HG03039 (cell line): ENCODE measurements at regions not wholly inside any gene's neighbourhood (a gene's known extent, or its start where the extent isn't known, plus 50 kb on each side); places are given as distances from the start of the nearest gene placed in this dataset.

ENCODE experiments used
- ATAC-seq: cut with Tn5 transposase; IDR thresholded peaks from one replicate; pipeline ENCODE4 v1.9.1; 2021; ENCODE audit warnings: mild to moderate bottlenecking, moderate library complexity; ENCODE audit not compliant: unreplicated experiment

DNA sequence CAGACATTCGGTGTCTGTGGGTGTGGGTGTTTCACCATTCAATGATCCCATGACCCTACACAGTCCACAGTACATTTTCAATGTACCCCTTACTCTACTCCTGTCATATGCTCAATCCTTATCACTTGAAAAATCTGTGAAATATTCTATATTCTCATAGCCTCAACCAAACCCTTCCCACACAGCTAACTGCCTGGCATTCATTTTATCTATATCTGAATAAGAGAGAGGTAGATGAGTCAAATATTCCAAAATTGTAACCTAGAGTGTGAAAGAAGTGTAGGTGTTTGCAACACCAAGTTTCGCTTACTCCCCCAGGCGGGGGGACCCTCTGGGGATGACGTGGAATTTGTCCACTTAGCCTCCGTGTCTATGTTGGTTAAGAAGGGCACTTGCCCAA lies 354.8 kb downstream of the ETS1 start:
- ATAC-seq = no peak

DNA sequence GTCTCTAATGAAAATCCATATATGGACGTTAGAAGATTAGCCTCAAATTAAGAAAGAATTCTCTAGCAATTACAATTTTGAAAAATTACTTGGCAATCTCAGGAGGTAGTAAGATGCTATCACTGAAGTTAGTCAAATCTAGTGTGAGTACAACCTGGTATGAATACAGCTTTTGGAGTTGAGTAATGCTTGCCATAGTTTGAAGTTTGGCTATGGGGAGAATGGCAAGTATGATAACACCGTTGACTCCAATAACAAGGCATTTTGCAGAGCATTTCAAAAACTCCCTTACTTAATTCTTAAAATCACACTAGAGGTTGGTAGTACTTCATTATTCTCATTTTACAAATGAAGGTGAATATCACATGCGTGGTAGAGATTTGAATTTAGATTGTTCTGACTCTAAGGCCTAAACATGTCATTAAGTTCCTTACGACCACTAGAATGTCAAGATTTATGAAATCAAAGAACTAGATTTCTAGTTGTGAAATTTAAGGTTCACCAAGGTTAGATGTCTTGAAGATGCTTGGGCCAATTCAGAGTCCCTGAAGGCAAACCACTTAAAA lies 355.4 kb downstream of the ETS1 start:
- no peak for ATAC-seq

DNA sequence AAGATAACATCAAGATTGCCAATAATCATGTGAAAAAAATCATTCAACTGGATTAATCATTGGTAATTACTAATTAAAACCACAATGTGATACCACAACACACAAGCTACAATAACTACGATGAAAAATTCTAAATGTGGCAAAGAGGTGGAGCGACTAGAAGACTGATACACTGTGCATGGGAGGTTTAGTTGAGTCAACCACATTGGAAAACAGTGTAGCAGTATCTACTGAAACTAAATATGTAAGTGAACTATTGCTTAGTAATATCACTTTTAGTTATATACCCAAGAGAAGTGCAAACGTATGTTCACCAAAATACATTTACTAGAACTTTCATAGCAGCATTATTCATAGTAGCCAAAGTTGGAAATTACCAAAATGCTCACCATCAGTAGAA lies 359.9 kb downstream of the ETS1 start:
- ATAC-seq = no peak

DNA sequence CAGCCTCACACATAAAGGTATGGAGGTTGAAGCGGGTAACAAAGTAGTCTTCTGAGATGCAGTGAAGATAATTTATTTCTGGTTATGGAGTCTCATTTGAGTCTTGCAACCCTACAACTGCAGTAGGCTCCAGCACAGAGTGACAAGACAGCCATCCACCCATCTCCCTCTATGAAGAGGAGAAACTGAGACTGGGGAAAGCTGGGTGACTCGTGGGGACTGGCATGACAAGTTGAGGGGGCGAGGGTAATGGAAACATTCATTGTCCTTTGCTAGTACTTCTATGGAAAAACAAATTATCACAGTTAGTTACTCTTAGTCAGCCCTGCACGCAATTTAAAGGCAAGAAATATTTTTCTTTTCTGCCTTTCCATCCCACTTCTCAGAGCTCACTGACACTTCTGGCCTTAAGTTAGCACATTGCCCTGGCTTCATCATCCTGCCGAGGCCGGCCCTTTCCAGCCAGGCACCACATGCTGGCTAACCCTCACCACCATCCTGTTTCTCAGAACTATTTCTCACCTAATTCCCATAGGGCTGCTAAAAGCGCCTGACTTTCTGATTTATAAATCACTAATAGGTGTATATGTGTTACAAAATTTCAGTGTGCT lies 361.1 kb downstream of the ETS1 start:
- no peak for ATAC-seq

DNA sequence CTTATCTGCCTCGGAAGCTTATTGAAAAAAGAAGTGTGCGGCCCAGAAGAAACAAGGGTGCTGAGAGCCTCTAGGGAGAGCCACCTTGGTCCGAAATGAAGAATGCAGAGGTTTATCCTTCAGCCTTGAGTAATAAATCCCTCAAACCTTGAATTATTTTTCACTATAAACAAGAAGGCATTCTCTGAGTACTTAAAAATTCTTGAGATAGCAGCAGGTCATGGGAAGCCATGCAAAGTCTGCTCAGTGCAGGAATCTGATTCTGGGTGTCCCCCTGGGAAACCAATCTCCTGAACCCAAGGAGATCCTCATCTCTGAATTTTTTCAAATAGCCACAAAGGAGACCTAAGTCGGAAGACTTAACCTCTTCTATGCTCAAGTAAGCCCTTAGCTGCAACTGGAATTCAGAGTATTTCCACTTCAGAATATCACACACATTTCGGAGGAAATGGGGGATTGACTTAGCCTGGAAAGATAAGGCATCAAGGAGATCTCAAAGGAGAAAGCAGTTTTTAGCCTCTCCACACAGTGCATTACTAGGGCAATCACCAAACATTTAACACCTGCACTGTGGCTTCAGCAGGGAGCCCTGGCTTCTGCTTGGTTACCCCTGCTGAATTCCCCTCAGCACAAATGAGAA lies 365.0 kb downstream of the ETS1 start:
- ATAC-seq = no peak

DNA sequence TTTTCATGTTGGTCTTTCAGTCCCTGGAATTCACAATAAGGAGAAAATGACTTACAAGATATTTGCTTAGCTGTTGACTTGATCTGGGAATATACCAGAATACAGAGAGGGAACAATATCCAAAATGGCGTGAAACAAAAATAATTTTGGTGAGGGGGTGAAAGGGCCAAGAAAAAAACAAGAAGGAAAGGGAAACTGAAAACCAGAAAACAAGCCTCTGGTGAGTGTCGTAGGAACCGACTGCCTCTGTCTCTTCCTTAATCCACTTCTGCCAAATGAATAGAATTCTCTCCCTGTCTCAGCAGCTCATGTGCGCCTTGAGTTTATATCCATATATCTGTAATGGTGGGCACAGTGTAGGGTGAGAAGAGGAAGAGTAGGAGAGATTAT lies 367.6 kb downstream of the ETS1 start:
- no peak for ATAC-seq

DNA sequence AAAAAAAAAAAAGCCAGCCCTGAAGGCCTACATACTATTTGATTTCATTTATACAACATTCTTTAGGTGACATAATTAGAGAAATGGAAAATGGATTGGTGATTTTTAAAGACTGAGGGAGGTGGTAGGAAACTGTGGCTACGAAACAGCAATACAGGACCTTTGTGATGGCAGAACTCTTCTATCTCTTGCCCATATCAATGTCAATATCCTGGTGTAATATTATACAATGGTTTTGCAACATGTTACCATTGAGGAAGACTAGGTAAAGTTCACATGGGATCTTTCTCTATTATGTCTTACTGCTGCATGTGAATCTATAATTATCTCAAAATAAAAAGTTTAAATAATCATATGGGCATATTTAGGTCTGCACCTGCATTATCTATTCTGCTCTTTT lies 371.2 kb downstream of the ETS1 start:
- ATAC-seq = no peak

DNA sequence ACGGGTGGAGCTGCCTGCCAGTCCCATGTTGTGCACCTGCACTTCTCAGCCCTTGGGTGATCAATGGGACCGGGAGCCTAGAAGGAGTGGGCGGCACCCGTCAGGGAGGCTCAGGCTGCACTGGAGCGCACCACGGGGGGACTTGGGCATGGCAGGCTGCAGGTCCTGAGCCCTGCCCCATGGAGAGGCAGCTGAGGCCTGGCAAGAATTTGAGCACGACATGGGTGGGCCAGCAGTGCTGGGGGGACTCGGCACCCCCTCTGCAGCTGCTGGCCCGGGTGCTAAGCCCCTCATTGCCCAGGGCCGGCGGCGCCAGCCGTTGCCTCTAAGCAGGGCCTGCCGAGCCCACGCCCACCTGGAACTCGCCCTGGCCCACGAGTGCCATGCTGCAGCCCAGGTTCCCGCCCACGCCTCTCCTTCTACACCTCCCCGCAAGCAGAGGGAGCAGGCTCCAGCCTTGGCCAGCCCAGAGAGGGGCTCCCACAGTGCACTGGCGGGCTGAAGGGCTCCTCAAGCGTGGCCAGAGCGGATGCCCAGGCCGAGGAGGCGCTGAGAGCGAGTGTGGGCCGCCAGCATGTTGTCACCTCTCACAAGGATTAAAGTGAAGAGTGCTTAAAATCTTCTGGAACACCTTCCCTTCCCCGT lies 372.0 kb downstream of the ETS1 start:
- ATAC-seq = no peak

DNA sequence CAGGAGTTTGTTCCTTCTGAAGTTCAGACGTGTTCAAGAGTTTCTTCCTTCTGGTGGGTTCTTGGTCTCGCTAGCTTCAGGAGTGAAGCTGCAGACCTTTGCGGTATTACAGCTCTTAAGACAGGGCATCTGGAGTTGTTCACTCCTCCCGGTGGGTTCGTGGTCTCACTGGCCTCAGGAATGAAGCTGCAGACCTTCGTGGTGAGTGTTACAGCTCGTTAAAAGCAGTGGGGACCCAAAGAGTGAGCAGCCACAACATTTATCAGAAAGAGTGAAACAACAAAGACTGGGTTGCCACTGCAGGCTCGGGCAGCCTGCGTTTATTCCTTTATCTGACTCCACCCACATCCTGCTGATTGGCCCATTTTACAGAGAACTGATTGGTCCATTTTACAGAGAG lies 373.1 kb downstream of the ETS1 start:
- no peak for ATAC-seq

DNA sequence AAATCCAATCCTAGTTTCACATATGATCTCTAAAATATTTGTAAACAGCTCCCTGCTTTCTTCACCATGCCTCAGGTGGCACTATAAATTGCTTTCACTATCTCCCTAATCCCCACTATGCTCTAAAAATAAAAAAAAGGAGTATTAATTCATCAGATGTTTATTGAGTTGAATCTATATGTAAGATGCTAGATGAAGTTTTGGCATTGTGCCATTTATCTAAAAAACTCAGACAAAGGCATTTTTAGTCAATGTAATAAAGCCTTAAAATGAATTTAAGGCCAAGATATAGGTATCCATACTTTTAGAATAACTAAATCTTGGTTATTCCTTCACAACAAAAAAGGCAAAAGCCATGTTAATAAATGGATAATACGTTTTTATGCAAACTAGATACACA lies 373.9 kb downstream of the ETS1 start:
- no peak for ATAC-seq

DNA sequence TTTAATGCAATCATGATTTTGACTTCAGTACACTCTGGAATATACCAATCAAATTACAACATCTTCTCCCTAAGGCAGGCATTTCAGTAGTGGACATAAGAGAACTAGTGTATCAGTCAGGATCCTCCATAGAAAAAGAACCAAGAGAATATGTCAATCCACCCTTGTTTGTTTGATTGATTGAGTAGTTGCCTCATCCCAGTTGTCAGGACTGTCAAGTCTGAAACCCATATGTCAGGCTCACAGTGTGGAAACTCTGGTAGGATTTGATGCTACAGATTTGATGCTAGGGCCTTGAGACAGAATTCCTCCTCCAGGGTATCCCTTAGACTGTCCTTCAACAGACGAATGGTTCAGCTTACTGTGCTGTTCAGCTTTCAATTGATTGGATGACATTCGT lies 375.0 kb downstream of the ETS1 start:
- ATAC-seq = no peak

DNA sequence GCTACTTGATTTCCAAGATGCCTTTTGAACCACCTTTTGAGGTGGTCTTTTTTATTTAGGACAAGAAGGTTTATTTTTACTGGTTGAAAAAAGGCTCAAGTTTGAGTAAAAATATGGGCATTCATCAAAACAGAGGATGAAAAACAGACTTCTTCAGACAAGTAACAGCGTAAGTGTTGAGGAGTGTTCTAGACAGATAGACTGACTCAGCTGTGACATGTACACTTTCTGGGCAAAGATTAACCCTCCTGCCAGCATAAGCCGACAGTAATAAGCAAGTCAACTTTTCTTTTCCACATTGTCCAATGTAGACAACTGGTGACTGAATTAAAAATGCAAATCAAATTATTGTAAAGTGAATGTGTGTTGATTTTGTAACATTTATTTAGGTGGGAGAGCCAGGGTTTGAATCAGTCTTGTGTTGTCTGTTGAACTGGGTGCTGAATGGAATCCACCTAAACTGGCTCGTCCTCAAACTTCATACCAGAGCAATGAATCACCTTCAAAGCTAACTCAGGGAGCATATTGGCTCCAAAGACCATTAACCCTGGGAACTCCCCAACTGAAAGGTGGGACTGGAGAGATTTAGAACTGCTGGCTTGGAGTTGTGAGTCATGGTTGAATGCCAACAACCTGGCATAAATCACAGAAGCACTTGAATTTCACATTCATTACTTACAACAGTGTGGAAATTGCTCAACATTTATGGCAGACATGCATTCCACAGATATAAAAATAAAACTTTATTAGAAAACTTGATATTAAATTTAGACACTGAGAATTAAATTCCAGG lies 377.0 kb downstream of the ETS1 start:
- ATAC-seq = no peak

DNA sequence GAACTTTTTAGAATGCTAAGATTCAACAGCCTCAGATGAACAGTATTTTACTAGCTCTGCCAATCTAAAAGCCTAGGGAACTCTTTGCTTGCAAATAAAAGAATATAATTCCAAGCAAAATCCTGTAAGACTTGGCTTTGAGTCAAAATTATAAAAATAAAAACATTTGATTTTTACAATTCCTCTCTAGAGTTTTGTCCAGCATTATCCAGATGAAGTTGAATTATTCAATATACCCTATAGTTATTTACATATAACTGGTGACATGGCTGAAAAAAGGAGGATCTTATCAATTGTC lies 378.3 kb downstream of the ETS1 start:
- no peak for ATAC-seq

DNA sequence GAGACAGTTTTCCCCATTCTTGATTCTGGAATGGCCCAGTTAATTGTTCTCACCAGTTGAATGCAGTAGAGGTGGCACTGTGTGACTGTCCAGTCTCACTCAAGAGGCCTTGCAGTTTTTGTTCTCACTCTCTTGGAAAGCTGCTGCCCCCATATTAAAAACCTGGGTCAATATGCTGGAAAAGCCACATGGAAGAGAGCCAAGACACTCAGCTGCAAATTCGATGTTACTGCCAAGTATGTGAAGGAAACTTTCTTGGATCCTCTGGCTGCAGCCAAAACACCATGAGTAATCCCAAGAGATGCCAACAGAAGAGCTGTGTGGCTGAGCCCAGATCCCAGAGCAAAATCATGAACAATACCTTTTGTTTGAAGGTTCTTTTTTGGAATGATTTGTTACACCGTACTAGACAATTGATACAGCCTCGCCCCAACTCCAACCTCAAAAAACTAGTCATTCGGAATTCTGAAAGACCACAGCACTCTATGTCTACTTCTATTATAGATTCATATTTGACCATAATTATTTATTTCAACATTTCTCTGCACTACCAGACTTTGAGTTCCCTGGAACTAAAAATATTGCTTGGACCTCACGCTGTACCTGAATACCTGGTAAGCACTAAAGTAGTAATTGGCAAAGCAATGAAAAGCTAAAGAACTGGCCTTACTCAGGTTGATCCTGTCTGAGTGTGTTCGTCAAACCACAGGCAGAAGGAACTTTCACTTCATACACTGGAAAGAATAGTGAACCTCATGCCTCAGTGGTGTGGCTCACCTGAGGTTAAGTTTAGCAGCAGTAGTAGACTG lies 378.8 kb downstream of the ETS1 start:
- ATAC-seq = no peak

DNA sequence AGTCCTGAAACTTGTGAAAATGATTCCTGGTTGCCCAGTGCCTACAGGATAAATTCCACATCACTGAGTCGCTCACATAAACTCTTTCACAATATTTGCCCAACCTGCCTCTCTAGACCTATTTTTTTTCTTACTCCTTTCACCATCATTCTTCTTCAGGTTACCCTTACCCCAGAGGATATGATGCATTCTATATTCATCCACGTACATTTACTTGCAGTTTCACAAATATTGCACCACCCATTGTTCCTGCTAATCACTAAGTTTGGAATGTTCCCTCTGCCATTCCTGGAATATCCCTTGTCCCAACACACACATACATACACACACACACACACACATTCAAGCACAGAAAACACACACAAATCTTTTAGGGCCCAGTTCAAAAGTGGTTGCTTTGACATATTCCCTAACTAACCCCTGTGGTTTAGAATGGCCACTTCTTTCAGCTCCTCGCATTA lies 379.5 kb downstream of the ETS1 start:
- no peak for ATAC-seq

DNA sequence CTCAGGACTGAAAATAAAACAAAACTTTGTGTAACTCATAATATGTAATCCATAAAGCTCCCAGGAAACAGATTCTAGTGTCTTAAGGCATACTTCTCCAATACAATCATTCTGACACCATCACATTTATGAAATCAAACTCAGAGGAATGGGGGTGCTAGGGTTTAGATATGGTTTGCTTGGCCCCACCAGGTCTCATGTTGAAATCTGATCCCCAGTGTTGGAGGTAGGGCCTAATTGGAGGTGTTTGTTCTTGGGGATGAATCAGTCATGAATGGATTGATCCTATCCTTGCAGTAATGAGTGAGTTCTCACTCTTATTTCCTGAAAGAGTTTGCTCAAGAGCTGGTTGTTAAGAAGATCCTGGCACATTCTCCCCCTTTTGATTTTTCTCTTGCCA lies 380.9 kb downstream of the ETS1 start:
- ATAC-seq = no peak

DNA sequence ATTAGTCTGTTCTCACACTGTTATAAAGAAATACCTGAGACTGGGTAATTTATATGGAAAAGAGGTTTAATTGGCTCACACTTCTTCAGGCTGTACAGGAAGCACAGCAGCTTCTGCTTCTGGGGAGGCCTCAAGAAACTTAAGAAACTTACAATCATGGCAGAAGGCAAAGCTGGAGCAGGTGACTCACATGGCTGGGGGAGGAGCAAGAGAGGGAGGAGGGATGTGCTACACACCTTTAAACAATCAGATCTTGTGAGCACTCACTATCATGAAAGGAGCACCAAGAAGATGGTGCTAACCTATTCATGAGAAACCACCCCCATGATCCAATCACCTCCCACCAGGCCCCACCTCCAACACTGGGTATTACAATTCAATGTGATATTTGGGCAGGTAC lies 381.6 kb downstream of the ETS1 start:
- no peak for ATAC-seq

DNA sequence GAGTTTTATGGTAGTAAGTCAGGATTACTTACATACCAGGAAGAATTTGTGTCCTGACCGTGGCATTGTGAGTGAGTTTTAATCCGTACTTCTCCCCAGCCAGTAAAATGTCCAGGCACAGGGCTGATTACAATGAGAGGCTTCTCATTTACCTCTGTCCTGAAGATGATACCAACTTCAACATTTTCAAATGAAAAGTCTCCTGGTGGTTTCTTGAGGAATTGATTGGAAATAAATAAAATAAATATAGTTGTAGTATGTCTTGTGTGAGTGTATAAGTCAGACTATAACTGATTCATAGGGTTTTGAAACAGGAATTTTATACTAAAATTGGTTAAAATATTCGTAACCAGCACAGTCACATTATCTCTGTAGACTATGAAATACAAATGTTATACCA lies 382.5 kb downstream of the ETS1 start:
- ATAC-seq = no peak

DNA sequence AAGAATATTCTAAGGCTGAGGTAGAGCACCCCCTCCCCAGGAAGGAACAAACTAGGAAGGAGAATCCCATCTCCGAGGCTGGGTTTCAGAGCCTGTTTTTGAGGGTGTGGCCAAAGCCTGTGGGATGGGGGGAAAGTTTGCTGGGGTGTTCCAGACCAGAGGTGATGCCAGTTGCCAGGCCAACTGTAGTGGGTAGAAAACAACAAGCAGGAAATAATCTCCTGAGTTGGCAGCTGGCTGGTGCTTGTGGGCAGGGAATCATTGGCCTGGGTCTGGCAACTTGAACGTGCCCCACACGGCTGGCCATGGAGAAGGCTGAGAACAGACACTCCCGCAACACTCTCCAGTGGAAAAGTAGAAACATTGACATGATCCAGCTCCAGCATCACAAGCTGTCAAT lies 385.6 kb downstream of the ETS1 start:
- ATAC-seq = no peak

DNA sequence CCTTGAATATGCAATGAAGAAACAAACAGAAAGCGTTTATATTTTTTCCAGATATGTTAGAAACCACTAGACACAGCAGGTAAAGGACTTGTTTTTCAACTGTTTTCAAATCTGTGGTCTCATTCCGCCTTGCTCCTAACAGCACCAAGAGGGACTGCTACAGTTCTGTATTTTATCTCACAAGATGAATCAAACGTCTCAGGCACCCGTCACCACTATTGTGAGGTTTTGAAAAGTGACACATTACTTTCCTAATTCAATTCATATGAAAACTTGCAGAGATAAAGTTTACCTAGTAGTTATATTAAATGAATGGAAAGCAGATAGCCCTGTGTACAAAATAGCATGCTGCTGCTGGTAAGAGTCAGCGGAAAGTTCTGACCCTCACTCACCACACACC lies 386.3 kb downstream of the ETS1 start:
- no peak for ATAC-seq

DNA sequence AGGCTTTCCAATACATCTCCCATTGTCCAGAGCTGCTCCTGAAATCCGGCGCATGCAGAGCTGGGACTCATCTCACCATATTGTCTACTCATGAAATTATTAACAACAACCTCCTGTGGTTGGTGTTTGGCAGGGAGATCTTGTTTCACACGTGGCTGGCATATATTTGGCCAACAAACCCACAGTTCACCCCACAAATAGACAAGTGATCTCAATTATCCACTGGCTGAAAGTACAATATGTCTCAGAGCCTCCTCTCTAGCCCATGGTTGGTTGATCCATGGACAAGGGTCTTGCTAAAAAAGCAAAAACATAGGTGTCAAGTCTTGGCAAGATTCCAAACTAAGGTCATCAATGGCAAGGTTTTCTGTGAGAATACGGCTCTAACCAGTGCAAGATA lies 386.9 kb downstream of the ETS1 start:
- no peak for ATAC-seq
